Pancreas (tissue), 10 donors: ENCODE measurements at regions not wholly inside any gene's neighbourhood (a gene's known extent, or its start where the extent isn't known, plus 50 kb on each side); places are given as distances from the start of the nearest gene placed in this dataset.

Experiments used
- ATAC-seq, 4 donors: fragments of 200-7000 bp; cut with Tn5 transposase; one replicate each; pipeline versions ENCODE4 v1.8.0 to v1.9.1; 2020; ENCODE audit warnings: mild to moderate bottlenecking in 4 of 4, moderate library complexity in 4 of 4
- DNase-seq, 6 donors: peaks; one replicate each; pipeline ENCODE4 v3.0.0-alpha.2; 2020
- FAIRE-seq: peaks from 2 replicates; lab custom pipeline; 2012; peaks lifted over from hg19 to GRCh38; lab: Jason Lieb, UNC
- H3K27ac ChIP-seq, 4 donors: fragments of 200-600 bp; sonication (generic); 1 replicate in 3 of 4; 2 replicates in 1 of 4; pipeline versions ENCODE4 v1.5.0 to v1.8.0; 2020
- H3K27me3 ChIP-seq, 4 donors: fragments of 200-600 bp; one replicate each; pipeline ENCODE4 v1.8.0; 2021
- H3K36me3 ChIP-seq, 3 donors: fragments of 200-600 bp; sonication (generic) in 1 of 3; one replicate each; pipeline versions ENCODE4 v1.5.0 to v1.8.0; 2020 to 2021
- H3K4me1 ChIP-seq, 3 donors: fragments of 200-600 bp; one replicate each; pipeline ENCODE4 v1.8.0; 2021
- H3K4me3 ChIP-seq, 4 donors: fragments of 200-600 bp; sonication (generic) in 2 of 4; one replicate each; pipeline versions ENCODE4 v1.5.0 to v1.8.0; 2020 to 2021
- H3K9me3 ChIP-seq, 4 donors: fragments of 200-600 bp; one replicate each; pipeline ENCODE4 v1.8.0; 2021
- CTCF ChIP-seq, 4 donors: fragments of 200-600 bp; sonication (generic) in 3 of 4; IDR thresholded peaks; one replicate each; pipeline versions ENCODE4 v1.5.0 to v1.8.0; 2021; ENCODE audit warnings: antibody characterized with exemption in 4 of 4
- WGBS, 2 donors: extraction: QIAGEN DNeasy Blood & Tissue Kit; methylation state at CpG; one replicate each; pipeline ENCODE4 v1.1.7; 2013; 5-methylcytosine and 5-hydroxymethylcytosine counted together
- intact Hi-C, 3 donors: fragments of 100-400 bp; cut with DNase I; formaldehyde crosslinking; loops; one replicate each; pipeline versions ENCODE4 v1.11.1 to v1.14.2; 2022
- donor health status: healthy with polysubstance abuse.
- donor health status: DM: no; HTN: no; CAD: no; lungs with moderate emphysema.
- donor health status: DM: no; HTN: no; CAD: no.
- donor health status: control.
- donor health status: control.
- donor health status: Bipolar disorder and iron deficiency.
- donor health status: DM: yes; HTN: yes; CAD: no.
- donor health status: DM: no; HTN: no; CAD: no.
- donor health status: DM: no; HTN: no; CAD: no.
- donor health status: DM: yes; HTN: yes; CAD: no.

- peak in 3 of 4 donors; percentile 47 to 81 (median 58) for ATAC-seq
- no peak overlapping the region for H3K4me3 ChIP-seq
- no peaks in the 10 kb centered on the region for H3K9me3 ChIP-seq
- H3K27ac ChIP-seq, result no peak overlapping the region
- FAIRE-seq, result no peak
- peaks cover 0 to 4% (median 0%) of the 10 kb centered on the region in 4 donors for H3K27me3 ChIP-seq
- peak in 1 of 4 donors; percentile 24 for TF ChIP-seq CTCF (IDR thresholded peaks at IDR 0.05)
- DNase-seq, result peak in 2 of 6 donors; percentile 6 to 21
- no peaks in the 10 kb centered on the region for H3K36me3 ChIP-seq
- intact Hi-C loops, result loop anchor here in 1 of 3 donors (10.0 kb wide), 1 partner anchor 273 kb away; no protein-coding TSS in a partner anchor
- no peaks in the 10 kb centered on the region for H3K4me1 ChIP-seq
- 27 to 28% methylated on average over 9 of the region's 9 CpGs for WGBS, 2 donors
These were observed 400.0 kb upstream of the CDH4 start for GRCh38 chr20:60851826-60852704.

- no peak for DNase-seq
- Histone ChIP-seq H3K4me1 (no peaks in the 10 kb centered on the region), H3K27ac (no peak overlapping the region), H3K9me3 (no peaks in the 10 kb centered on the region), H3K4me3 (no peak overlapping the region), H3K36me3 (no peaks in the 10 kb centered on the region), H3K27me3 (no peaks in the 10 kb centered on the region)
- ATAC-seq, result peak in 1 of 4 donors; percentile 25
- no peak for FAIRE-seq
- no peak for TF ChIP-seq CTCF (IDR thresholded peaks at IDR 0.05)
- intact Hi-C loops, result loop anchor here in 1 of 3 donors (10.0 kb wide), 1 partner anchor 267 kb away; no protein-coding TSS in a partner anchor
- WGBS, 2 donors, result 63 to 76% methylated on average over 6 of the region's 6 CpGs
These were observed 394.4 kb upstream of the CDH4 start for GRCh38 chr20:60857708-60858107.

GRCh38 chr20:60862601-60863000, 389.5 kb upstream of the CDH4 start:
- Histone ChIP-seq H3K4me3 (no peak overlapping the region), H3K27me3 (no peaks in the 10 kb centered on the region), H3K27ac (no peak overlapping the region), H3K4me1 (no peaks in the 10 kb centered on the region), H3K36me3 (no peaks in the 10 kb centered on the region), H3K9me3 (no peaks in the 10 kb centered on the region)
- 62 to 64% methylated on average over 5 of the region's 5 CpGs for WGBS, 2 donors
- DNase-seq (peak in 1 of 6 donors; percentile 36), ATAC-seq (no peak), FAIRE-seq (no peak)
- no peak for TF ChIP-seq CTCF (IDR thresholded peaks at IDR 0.05)
- intact Hi-C loops, result no loop called here

GRCh38 chr20:60863548-60863947, 388.5 kb upstream of the CDH4 start:
- Histone ChIP-seq H3K4me3 (no peak overlapping the region), H3K27me3 (no peaks in the 10 kb centered on the region), H3K27ac (no peak overlapping the region), H3K4me1 (no peaks in the 10 kb centered on the region), H3K36me3 (no peaks in the 10 kb centered on the region), H3K9me3 (no peaks in the 10 kb centered on the region)
- ATAC-seq, result no peak
- 83 to 89% methylated on average over 3 of the region's 3 CpGs for WGBS, 2 donors
- no peak for DNase-seq
- no peak for FAIRE-seq
- intact Hi-C loops, result no loop called here
- no peak for TF ChIP-seq CTCF (IDR thresholded peaks at IDR 0.05)

GRCh38 chr20:60867589-60867988, 384.5 kb upstream of the CDH4 start:
- Histone ChIP-seq H3K27ac (no peak overlapping the region), H3K9me3 (no peaks in the 10 kb centered on the region), H3K4me1 (no peaks in the 10 kb centered on the region), H3K4me3 (no peak overlapping the region), H3K36me3 (no peaks in the 10 kb centered on the region), H3K27me3 (no peaks in the 10 kb centered on the region)
- no peak for TF ChIP-seq CTCF (IDR thresholded peaks at IDR 0.05)
- intact Hi-C loops, result no loop called here
- ATAC-seq, result peak; percentile 40 to 72 (median 65)
- DNase-seq, result peak in 3 of 6 donors; percentile 26 to 43 (median 30)
- WGBS, 2 donors, result 14 to 22% methylated on average over 3 of the region's 3 CpGs
- no peak for FAIRE-seq
